ENCODE measurements at regions not wholly inside any gene's neighbourhood (a gene's known extent, or its start where the extent isn't known, plus 50 kb on each side); places are given as distances from the start of the nearest gene placed in this dataset.

- peak; percentile 58 for DNase-seq
Observed at GRCh38 chr15:70258369-70259027, 160.8 kb upstream of the TLE3 start.

DNA sequence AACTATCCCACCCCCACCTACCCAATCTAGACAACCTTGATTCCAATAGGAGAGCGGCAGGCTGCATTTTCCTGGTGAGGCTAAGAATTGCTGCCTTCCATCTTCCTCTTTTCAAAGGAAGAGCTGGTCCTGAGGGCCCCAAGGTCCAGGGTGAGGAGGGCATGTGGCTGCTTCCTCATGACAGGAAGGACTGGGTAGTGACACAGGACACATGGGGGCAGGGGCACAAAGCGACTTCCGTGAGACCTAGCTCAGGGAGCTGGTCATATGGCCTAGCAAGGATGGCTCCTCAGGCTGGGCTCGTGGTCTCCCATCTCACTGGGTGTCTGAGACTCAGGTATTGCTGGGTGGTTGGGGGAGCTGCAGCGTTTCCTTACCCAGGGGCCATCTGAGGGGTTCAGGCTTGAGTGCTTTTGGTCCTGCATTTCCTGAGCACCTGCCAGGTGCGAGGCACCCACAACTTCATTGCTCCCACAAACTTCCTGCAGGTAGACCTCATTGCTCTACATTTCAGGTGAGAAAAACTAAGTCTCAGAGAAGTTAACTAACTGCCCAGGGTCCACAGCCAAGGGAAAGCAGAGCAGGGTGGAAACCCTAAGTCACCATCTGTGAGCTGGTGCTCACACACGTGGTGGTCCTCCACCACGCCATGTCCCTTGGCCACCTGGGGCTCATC is 160.0 kb upstream of the TLE3 start:
- DNase-seq = no peak

DNA sequence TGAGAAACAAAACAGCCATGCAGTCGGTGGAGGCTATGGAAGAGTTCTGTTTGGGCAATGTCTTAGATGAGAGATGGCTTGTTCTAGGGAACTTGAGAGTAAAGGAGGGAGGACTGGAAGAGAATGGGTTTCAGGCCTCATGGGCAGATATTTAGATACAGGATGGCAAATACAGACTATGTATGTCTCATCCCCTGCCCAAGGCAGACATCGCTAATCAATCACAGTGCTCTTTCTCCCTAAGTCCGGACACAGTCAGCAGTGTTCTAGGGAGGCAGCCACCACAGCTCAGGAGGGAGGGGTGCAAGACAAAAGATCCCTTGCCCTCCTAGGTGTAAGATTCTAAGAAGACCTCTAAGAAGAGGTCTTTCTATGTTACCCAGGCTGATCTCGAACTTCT is 159.3 kb upstream of the TLE3 start:
- no peak for DNase-seq

GRCh38 chr15:70254311-70254869 is 156.7 kb upstream of the TLE3 start:
- no peak for DNase-seq

DNA sequence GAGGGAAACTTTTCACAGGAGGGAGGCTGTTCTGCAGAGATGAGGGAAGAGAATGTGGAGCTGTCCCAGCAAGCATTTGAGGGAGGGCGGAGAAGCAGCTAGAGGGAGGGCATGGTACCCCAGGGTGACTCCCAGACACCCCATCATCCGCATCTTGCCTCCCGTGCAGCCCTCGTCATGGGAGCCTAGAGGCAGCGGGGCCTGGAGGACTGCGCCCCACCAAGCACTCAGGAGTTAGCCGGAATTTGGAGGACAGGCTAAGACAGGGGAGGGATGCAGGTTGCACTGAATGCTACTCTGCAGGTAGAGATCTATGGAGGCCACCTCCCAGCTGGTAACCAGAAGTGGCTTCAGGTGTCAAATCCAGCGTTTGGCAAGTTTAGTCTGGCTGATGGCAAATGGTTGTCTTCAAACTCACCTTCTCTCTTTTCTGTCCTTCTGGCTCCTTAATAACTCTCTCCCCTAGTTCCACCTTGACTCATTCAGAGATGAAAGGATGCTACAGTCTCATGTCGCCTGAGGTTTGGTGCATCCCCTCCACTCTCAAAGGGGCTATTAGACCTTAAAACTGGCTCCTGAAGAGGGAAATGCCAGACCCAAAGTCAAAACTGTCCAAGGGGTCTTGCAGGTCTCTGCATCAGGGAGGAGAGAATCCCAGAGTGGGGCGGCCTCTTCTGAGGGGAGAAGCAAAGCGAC is 155.9 kb upstream of the TLE3 start:
- no peak for DNase-seq

GRCh38 chr15:70252951-70253320 is 155.2 kb upstream of the TLE3 start:
- no peak for DNase-seq

- DNase-seq = no peak
Observed at GRCh38 chr15:70252056-70252950, 154.6 kb upstream of the TLE3 start.

GRCh38 chr15:70251246-70251990 is 153.7 kb upstream of the TLE3 start:
- no peak for DNase-seq

DNA sequence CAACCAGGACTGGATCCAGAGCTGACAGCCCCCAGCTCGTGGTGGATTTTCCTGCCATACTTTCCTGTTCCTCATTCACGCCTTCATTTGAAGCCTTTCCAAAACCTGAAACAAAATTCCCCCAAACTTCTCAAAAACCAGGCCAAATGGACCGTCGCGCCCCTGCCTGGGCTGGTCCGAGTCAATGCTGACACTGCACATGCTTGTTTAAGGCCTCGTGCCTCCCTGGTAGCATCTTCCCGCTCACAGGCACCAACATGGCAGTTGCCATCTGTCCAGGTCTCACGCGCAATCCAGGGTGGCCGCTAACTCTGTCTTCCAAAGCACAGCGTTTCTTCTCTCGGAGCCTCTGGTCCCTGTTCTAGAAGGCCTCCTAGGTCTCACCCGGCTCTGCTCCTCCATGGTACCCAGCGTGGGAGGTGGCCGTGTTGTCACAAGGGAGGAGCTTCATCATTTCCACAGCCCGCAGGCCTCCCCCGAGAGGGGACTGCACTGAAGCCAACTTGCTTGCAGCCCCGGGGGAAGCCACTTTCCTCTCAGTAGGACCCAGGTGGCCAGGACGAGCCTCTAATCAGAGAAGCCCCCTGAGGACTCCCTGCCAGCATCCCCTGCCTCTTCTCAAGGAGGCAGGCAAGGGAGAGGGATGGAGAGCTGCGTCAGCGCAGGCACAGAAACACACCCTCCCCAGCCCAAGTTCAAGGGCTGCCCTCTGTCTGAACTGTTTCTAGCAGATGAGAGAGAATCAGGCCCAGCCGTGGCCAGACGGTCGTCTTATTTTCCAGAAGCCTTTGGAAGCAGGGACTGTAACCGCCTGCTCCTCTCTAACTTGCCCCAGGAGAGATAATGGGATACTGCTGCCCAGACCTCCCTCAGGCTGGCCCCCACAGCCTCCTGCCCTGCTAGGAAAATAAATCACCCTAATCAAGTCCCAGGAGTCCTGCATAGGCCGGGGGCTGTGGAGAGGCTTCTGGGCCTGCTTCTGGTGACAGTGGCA is 152.8 kb upstream of the TLE3 start:
- peak; percentile 60 for DNase-seq

- DNase-seq = no peak
Observed at GRCh38 chr15:70249616-70250015, 151.9 kb upstream of the TLE3 start.

DNA sequence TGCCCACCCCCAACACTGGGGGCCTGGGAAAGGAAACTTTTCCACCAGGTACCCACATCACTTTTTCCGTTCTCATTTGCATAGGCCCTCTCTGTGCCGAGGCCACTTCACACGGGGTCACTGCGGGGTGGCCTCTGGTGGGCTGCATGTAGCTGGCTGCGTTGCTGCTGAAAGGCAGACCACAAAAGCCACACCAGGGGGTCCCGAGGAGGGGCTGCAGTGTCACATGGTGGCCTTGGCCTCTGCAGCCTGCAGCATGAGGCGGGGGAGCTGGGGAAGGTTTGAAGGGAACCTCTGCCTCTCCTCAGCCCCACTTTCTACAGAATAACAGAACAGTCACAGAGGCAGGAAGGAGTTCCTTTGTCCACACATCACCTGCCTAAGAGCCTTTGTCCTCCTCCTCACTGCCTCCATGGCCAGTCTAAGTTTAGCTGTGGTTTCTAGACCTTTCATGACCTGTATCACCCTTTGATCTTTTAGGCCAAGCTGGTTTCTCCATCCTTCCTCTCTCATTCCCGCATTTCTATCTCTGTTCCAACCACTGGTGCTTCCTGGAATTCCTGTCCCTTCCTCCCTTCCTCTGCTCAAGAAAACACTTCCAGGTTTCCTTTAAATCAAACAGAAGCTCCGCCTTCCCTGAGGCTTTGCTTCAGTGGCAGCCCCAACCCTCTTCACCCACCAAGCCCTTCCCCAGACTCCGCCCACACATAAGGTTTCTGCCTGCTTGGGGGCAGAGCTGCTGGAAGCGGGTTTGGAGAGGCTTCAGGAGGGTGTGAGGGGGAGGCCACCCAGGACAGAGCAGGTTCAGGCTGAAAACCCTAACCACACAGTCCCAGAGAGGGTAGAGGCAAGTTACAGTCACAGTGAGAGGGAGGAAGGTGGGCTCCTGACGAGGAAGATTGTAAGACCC is 150.7 kb upstream of the TLE3 start:
- DNase-seq = no peak

GRCh38 chr15:70247281-70247680 is 149.6 kb upstream of the TLE3 start:
- DNase-seq = no peak

DNA sequence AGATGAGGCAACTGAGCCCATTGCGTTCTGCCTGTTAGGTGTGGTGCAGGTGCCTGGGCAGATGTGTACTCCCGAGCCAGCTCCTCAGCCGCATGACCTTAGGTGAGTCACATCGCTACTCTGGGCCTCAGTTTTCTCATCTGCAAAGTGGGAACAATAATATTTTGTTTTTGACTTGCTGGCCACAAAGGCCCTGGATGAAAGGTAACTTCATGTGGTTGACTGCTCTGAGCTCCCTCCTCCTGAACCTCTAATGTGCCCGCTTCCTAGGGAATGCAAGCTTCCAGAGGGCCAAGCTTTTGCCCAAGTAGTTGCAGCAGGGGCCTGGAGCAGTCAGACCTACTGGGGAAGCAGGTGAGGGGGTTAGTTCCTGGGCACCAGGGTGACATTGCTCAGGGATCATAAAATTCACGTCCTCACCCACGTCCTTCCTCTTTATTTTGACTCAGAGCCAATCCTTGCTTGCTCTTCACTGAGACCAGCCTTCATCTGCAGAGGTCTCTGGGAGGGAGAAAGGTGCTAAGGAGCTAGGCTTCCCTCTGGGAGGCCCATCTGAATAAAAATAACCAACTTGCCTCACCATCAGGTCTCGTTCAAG is 149.0 kb upstream of the TLE3 start:
- DNase-seq = no peak

GRCh38 chr15:70245932-70246622 is 148.4 kb upstream of the TLE3 start:
- DNase-seq = no peak

- no peak for DNase-seq
Observed at GRCh38 chr15:70244978-70245542, 147.3 kb upstream of the TLE3 start.

- DNase-seq = no peak
Observed at GRCh38 chr15:70243686-70244540, 146.2 kb upstream of the TLE3 start.

All from right forelimb (tissue), 1 donor.